K562 (cell line): ENCODE measurements at regions not wholly inside any gene's neighbourhood (a gene's known extent, or its start where the extent isn't known, plus 50 kb on each side); places are given as distances from the start of the nearest gene placed in this dataset.

Experiments used
- ATAC-seq: fragments of 200-7000 bp; cut with Tn5 transposase; 3 replicates; pipeline ENCODE4 v1.9.1; 2020; ENCODE audit warnings: moderate library complexity
- BruUV-seq: library from RNA; stranded (reverse); fragments of 400-500 nt; replicated peaks from 2 replicates; lab custom pipeline; 2021; lab: Mats Ljungman, UMichigan
- CTCF ChIA-PET: fragments of 300-600 bp; formaldehyde crosslinking; extraction: SDS; loops from one replicate; lab custom pipeline; 2021; ENCODE audit warnings: low intra/inter-chr PET ratio; lab: Yijun Ruan, JAX
- POLR2A ChIA-PET: fragments of 300-600, 350-650 bp; sonication (Branson Sonifier 250); formaldehyde crosslinking; extraction: SDS; loops from one replicate; lab custom pipeline; 2021; ENCODE audit warnings: antibody characterized with exemption, inconsistent platforms; lab: Yijun Ruan, JAX
- DNase-seq, 4 experiments: peaks; one replicate each; pipeline versions ENCODE4 v3.0.0 to v3.0.0-alpha.2; 2011 to 2018; ENCODE audit warnings: low spot score in 3 of 4, mixed read lengths in 3 of 4; ENCODE audit errors: extremely low read depth in 1 of 4
- FAIRE-seq: peaks from 2 replicates; lab custom pipeline; 2011; peaks lifted over from hg19 to GRCh38; lab: Jason Lieb, UNC
- H2AFZ ChIP-seq: 2 replicates; pipeline ENCODE4 v1.6.0; 2011; ENCODE audit warnings: low read depth, low read length, control low read depth, inconsistent platforms
- H3K27ac ChIP-seq: fragments of 200-600 bp; 3 replicates; pipeline ENCODE4 v1.8.0; 2011; ENCODE audit warnings: low read depth, mild to moderate bottlenecking, control low read depth, inconsistent platforms, low read length, moderate library complexity, mixed read lengths; ENCODE audit errors: extremely low read depth
- H3K27me3 ChIP-seq, 2 experiments: fragments of 300-600 bp in 1 of 2; 2 replicates in 1 of 2; 3 replicates in 1 of 2; pipeline versions ENCODE4 v1.6.0 to v1.8.0; 2011; ENCODE audit warnings: inconsistent platforms in 2 of 2, low read length in 2 of 2, mild to moderate bottlenecking in 1 of 2, mixed read lengths in 1 of 2, moderate library complexity in 1 of 2; ENCODE audit not compliant: control insufficient read depth in 2 of 2, insufficient read depth in 2 of 2
- H3K36me3 ChIP-seq: fragments of 300-600 bp; 3 replicates; pipeline ENCODE4 v1.8.0; 2011; ENCODE audit warnings: mild to moderate bottlenecking, low read length, inconsistent platforms; ENCODE audit not compliant: control insufficient read depth, insufficient read depth
- H3K4me1 ChIP-seq, 2 experiments: fragments of 200-600 bp in 1 of 2; replicated peaks in 1 of 2; 2 replicates in 1 of 2; 3 replicates in 1 of 2; pipeline versions ENCODE4 v1.5.1 to v1.8.0; 2011; ENCODE audit warnings: inconsistent platforms in 2 of 2, low read length in 2 of 2, mild to moderate bottlenecking in 1 of 2, mixed read lengths in 1 of 2, moderate library complexity in 1 of 2; ENCODE audit not compliant: control insufficient read depth in 2 of 2, insufficient read depth in 2 of 2
- H3K4me2 ChIP-seq: 2 replicates; pipeline ENCODE4 v1.6.1; 2011; ENCODE audit warnings: low read length, control low read depth, inconsistent platforms, mixed read lengths; ENCODE audit not compliant: insufficient read depth
- H3K4me3 ChIP-seq: fragments of 200-600 bp; sonication (generic), shearing (Covaris generic); 2 replicates; pipeline ENCODE4 v1.5.1; 2016; ENCODE audit warnings: control low read depth, inconsistent platforms
- H3K79me2 ChIP-seq: fragments of 200-600 bp; 3 replicates; pipeline ENCODE4 v1.8.0; 2011; ENCODE audit warnings: low read length, inconsistent platforms; ENCODE audit not compliant: control insufficient read depth, insufficient read depth
- H3K9ac ChIP-seq, 2 experiments: 2 replicates each; pipeline versions ENCODE4 v1.6.0 to v1.6.1; 2011; ENCODE audit warnings: low read depth in 2 of 2, low read length in 2 of 2, control low read depth in 1 of 2, inconsistent platforms in 1 of 2, mild to moderate bottlenecking in 1 of 2, mixed read lengths in 1 of 2; ENCODE audit not compliant: insufficient read depth in 1 of 2
- H3K9me1 ChIP-seq: one replicate; pipeline ENCODE4 v1.6.0; 2011; ENCODE audit warnings: inconsistent platforms, mild to moderate bottlenecking, low read length, moderate library complexity; ENCODE audit not compliant: control insufficient read depth, insufficient read depth
- H3K9me3 ChIP-seq: replicated peaks from 2 replicates; pipeline ENCODE4 v1.5.1; 2011; ENCODE audit warnings: low read depth, low read length, inconsistent platforms; ENCODE audit not compliant: control insufficient read depth, insufficient read depth
- H4K20me1 ChIP-seq: replicated peaks from 2 replicates; pipeline ENCODE4 v1.6.1; 2011; ENCODE audit warnings: low read length, inconsistent platforms, mixed read lengths; ENCODE audit not compliant: control insufficient read depth, insufficient read depth
- EHMT2 ChIP-seq: fragments of 450-650 bp; IDR thresholded peaks from 2 replicates; pipeline ENCODE4 v1.6.1; 2018; ENCODE audit warnings: antibody characterized with exemption
- ELK1 ChIP-seq: sonication (generic); formaldehyde crosslinking; IDR thresholded peaks from 2 replicates; pipeline ENCODE4 v1.8.1; 2022; ENCODE audit warnings: missing genetic modification reagents
- IRF1 ChIP-seq: sonication (generic); formaldehyde crosslinking; IDR thresholded peaks from 2 replicates; pipeline ENCODE4 v1.8.0; 2022; ENCODE audit warnings: missing genetic modification reagents, mild to moderate bottlenecking, borderline replicate concordance
- NFATC3 ChIP-seq: fragments of 450-650 bp; IDR thresholded peaks from 2 replicates; pipeline ENCODE4 v1.6.1; 2017; ENCODE audit warnings: mild to moderate bottlenecking
- ZNF124 ChIP-seq: sonication (generic); formaldehyde crosslinking; IDR thresholded peaks from 2 replicates; pipeline ENCODE4 v1.8.1; 2022; ENCODE audit warnings: missing genetic modification reagents
- ZNF444 ChIP-seq: fragments of 250-450 bp; sonication (Bioruptor Pico); IDR thresholded peaks from 2 replicates; pipeline ENCODE4 v1.4.0; 2020; ENCODE audit warnings: mild to moderate bottlenecking, moderate library complexity
- ZNF512 ChIP-seq: IDR thresholded peaks from 2 replicates; pipeline ENCODE4 v1.6.1; 2016; ENCODE audit warnings: missing genetic modification characterization, missing compliant biosample characterization
- WGBS: fragments of 100-300 bp; shearing (Covaris generic); methylation state at CpG from one replicate; pipeline ENCODE4 v1.1.6; 2016; ENCODE audit warnings: low coverage, mixed read lengths; ENCODE audit not compliant: insufficient coverage; ENCODE audit errors: missing lambda C conversion rate; 5-methylcytosine and 5-hydroxymethylcytosine counted together
- in situ Hi-C: fragments of 300-500 bp; cut with MboI; formaldehyde crosslinking; loops from 4 replicates; pipeline ENCODE4 v1.15.0; 2018; ENCODE audit warnings: inconsistent platforms, mixed read lengths
- intact Hi-C: fragments of 100-400 bp; cut with micrococcal nuclease; formaldehyde crosslinking; loops from 2 replicates; pipeline ENCODE4 v1.14.2; 2022

GRCh38 chr3:174784206-174784934, 74.8 kb upstream of the NAALADL2 start:
- ChIA-PET CTCF (no interaction called here), POLR2A (no interaction called here)
- Histone ChIP-seq H3K4me2 (no peak overlapping the region), H3K9me1 (no peaks in the 10 kb centered on the region), H3K4me1 (no peaks in the 10 kb centered on the region), H2AFZ (no peak overlapping the region), H3K79me2 (no peaks in the 10 kb centered on the region), H3K4me3 (no peak overlapping the region), H3K36me3 (no peaks in the 10 kb centered on the region), H4K20me1 (no peaks in the 10 kb centered on the region), H3K9ac (no peak overlapping the region), H3K27ac (no peak overlapping the region), H3K9me3 (no peaks in the 10 kb centered on the region), H3K27me3 (no peaks in the 10 kb centered on the region)
- TF ChIP-seq ZNF124 (no peak), ELK1 (CRISPR knock-in tag) (no peak), EHMT2 (no peak), IRF1 (no peak), ZNF512 (tag) (no peak), ZNF444 (CRISPR knock-in tag) (no peak), NFATC3 (no peak)
- DNase-seq (no peak), ATAC-seq (no peak), FAIRE-seq (no peak)
- in situ Hi-C loops: no loop called here
- intact Hi-C loops: no loop called here
- BruUV-seq: no TSS peak
- WGBS: 0% methylated on average over 4 of the region's 4 CpGs
